HG02870 (cell line): ENCODE measurements at regions not wholly inside any gene's neighbourhood (a gene's known extent, or its start where the extent isn't known, plus 50 kb on each side); places are given as distances from the start of the nearest gene placed in this dataset.

Source experiments
- ATAC-seq: cut with Tn5 transposase; IDR thresholded peaks from one replicate; pipeline ENCODE4 v1.9.1; 2021; ENCODE audit warnings: mild to moderate bottlenecking, moderate library complexity; ENCODE audit not compliant: unreplicated experiment

- ATAC-seq: no peak
Observed at GRCh38 chr17:12287953-12288352, 267.3 kb downstream of the MAP2K4 start.

- ATAC-seq: no peak
Observed at GRCh38 chr17:12290207-12290606, 269.5 kb downstream of the MAP2K4 start.

GRCh38 chr17:12296209-12296625 is 275.5 kb downstream of the MAP2K4 start:
- no peak for ATAC-seq

- no peak for ATAC-seq
Observed at GRCh38 chr17:12301551-12301950, 280.9 kb downstream of the MAP2K4 start.

GRCh38 chr17:12302711-12303110 is 282.0 kb downstream of the MAP2K4 start:
- ATAC-seq: no peak

- no peak for ATAC-seq
Observed at GRCh38 chr17:12310811-12311210, 290.1 kb downstream of the MAP2K4 start.

GRCh38 chr17:12312692-12313091 is 292.0 kb downstream of the MAP2K4 start:
- no peak for ATAC-seq

- no peak for ATAC-seq
Observed at GRCh38 chr17:12313786-12314185, 293.1 kb downstream of the MAP2K4 start.

- ATAC-seq: no peak
Observed at GRCh38 chr17:12316021-12316420, 295.3 kb downstream of the MAP2K4 start.

GRCh38 chr17:12318571-12319266 is 298.0 kb downstream of the MAP2K4 start:
- ATAC-seq: no peak

GRCh38 chr17:12320286-12320685 is 299.6 kb downstream of the MAP2K4 start:
- ATAC-seq: no peak

- ATAC-seq: no peak
Observed at GRCh38 chr17:12328204-12328603, 307.5 kb downstream of the MAP2K4 start.

- ATAC-seq: no peak
Observed at GRCh38 chr17:12330456-12330855, 309.8 kb downstream of the MAP2K4 start.

- ATAC-seq: no peak
Observed at GRCh38 chr17:12341328-12341727, 320.7 kb downstream of the MAP2K4 start.

GRCh38 chr17:12342161-12342560 is 321.5 kb downstream of the MAP2K4 start:
- ATAC-seq: no peak

- ATAC-seq: no peak
Observed at GRCh38 chr17:12342609-12343435, 322.1 kb downstream of the MAP2K4 start.

GRCh38 chr17:12348476-12348875 is 317.2 kb upstream of the MYOCD start:
- no peak for ATAC-seq

- ATAC-seq: no peak
Observed at GRCh38 chr17:12349297-12349696, 316.4 kb upstream of the MYOCD start.

- ATAC-seq: no peak
Observed at GRCh38 chr17:12352127-12352526, 313.6 kb upstream of the MYOCD start.

GRCh38 chr17:12357600-12357999 is 308.1 kb upstream of the MYOCD start:
- ATAC-seq: no peak

GRCh38 chr17:12358477-12358876 is 307.2 kb upstream of the MYOCD start:
- ATAC-seq: no peak

GRCh38 chr17:12362853-12363455 is 302.7 kb upstream of the MYOCD start:
- ATAC-seq: no peak
